GM12891 (cell line): ENCODE measurements at regions not wholly inside any gene's neighbourhood (a gene's known extent, or its start where the extent isn't known, plus 50 kb on each side); places are given as distances from the start of the nearest gene placed in this dataset.
A peak's percentile ranks its signal among the peaks of the same experiment; 100 is the strongest.
"Not testable (repeated sequence)": the region's sequence is repeated elsewhere in the genome, so short reads cannot be mapped to it uniquely, and the experiment has no call there.

ENCODE experiments used
- DNase-seq: peaks from one replicate; pipeline ENCODE4 v3.0.0; 2011; ENCODE audit warnings: low spot score; ENCODE audit not compliant: insufficient read length
- FAIRE-seq: peaks from 2 replicates; lab custom pipeline; 2011; peaks lifted over from hg19 to GRCh38; lab: Jason Lieb, UNC
- PAX5 ChIP-seq: IDR thresholded peaks from 2 replicates; pipeline ENCODE4 v1.6.1; 2011; ENCODE audit warnings: low read length, moderate library complexity, mild to moderate bottlenecking; ENCODE audit not compliant: insufficient read depth, severe bottlenecking
- POLR2A ChIP-seq: IDR thresholded peaks from 2 replicates; pipeline ENCODE4 v1.6.1; 2011; ENCODE audit warnings: low read depth, low read length, control low read depth
- POLR2AphosphoS5 ChIP-seq: IDR thresholded peaks from 2 replicates; pipeline ENCODE4 v1.6.1; 2011; ENCODE audit warnings: low read depth, low read length, control low read depth
- POU2F2 ChIP-seq: IDR thresholded peaks from 2 replicates; pipeline ENCODE4 v1.6.1; 2011; ENCODE audit warnings: low read depth, mild to moderate bottlenecking, control low read depth, low read length, moderate library complexity
- SPI1 ChIP-seq: IDR thresholded peaks from 2 replicates; pipeline ENCODE4 v1.6.1; 2011; ENCODE audit warnings: low read depth, low read length, control low read depth
- TAF1 ChIP-seq: IDR thresholded peaks from 2 replicates; pipeline ENCODE4 v1.6.1; 2011; ENCODE audit warnings: low read depth, low read length, control low read depth

- FAIRE-seq (no peak), DNase-seq (no peak)
- TF ChIP-seq POLR2AphosphoS5 (no peak), PAX5 (no peak), POU2F2 (no peak), SPI1 (no peak), TAF1 (no peak), POLR2A (no peak)
Observed at GRCh38 chr2:184302506-184302905, 295.8 kb upstream of the ZNF804A start.

GRCh38 chr2:184304006-184304405 lies 294.3 kb upstream of the ZNF804A start:
- FAIRE-seq = no peak
- DNase-seq = no peak
- TF ChIP-seq TAF1 = no peak
- no peak for TF ChIP-seq PAX5
- no peak for TF ChIP-seq POLR2AphosphoS5
- no peak for TF ChIP-seq POLR2A
- TF ChIP-seq POU2F2 = no peak
- no peak for TF ChIP-seq SPI1

GRCh38 chr2:184305105-184305504 lies 293.2 kb upstream of the ZNF804A start:
- FAIRE-seq = no peak
- DNase-seq = no peak
- no peak for TF ChIP-seq TAF1
- TF ChIP-seq SPI1 = no peak
- no peak for TF ChIP-seq POU2F2
- no peak for TF ChIP-seq PAX5
- TF ChIP-seq POLR2A = no peak
- no peak for TF ChIP-seq POLR2AphosphoS5

GRCh38 chr2:184308706-184309105 lies 289.6 kb upstream of the ZNF804A start:
- FAIRE-seq = no peak
- TF ChIP-seq POU2F2 = no peak
- no peak for TF ChIP-seq POLR2A
- TF ChIP-seq POLR2AphosphoS5 = no peak
- DNase-seq = no peak

GRCh38 chr2:184312970-184313369 lies 285.4 kb upstream of the ZNF804A start:
- no peak for TF ChIP-seq POU2F2
- no peak for TF ChIP-seq SPI1
- TF ChIP-seq TAF1 = no peak
- no peak for TF ChIP-seq PAX5
- TF ChIP-seq POLR2AphosphoS5 = no peak
- TF ChIP-seq POLR2A = no peak
- DNase-seq (no peak), FAIRE-seq (no peak)

GRCh38 chr2:184314829-184315228 lies 283.5 kb upstream of the ZNF804A start:
- TF ChIP-seq SPI1 = no peak
- no peak for TF ChIP-seq POLR2A
- TF ChIP-seq TAF1 = no peak
- no peak for TF ChIP-seq POLR2AphosphoS5
- no peak for TF ChIP-seq PAX5
- no peak for TF ChIP-seq POU2F2
- DNase-seq (no peak), FAIRE-seq (no peak)

GRCh38 chr2:184316921-184317320 lies 281.4 kb upstream of the ZNF804A start:
- DNase-seq (no peak), FAIRE-seq (no peak)
- TF ChIP-seq POLR2A (no peak), PAX5 (no peak), SPI1 (no peak), TAF1 (no peak), POLR2AphosphoS5 (no peak), POU2F2 (no peak)

GRCh38 chr2:184322615-184323014 lies 275.7 kb upstream of the ZNF804A start:
- TF ChIP-seq POU2F2 (no peak), POLR2AphosphoS5 (no peak), SPI1 (no peak), PAX5 (peak; percentile 23), TAF1 (no peak), POLR2A (no peak)
- FAIRE-seq (no peak), DNase-seq (no peak)

- FAIRE-seq (no peak), DNase-seq (no peak)
Observed at GRCh38 chr2:184326066-184326465, 272.3 kb upstream of the ZNF804A start.

GRCh38 chr2:184327805-184328204 lies 270.5 kb upstream of the ZNF804A start:
- not testable (repeated sequence) for FAIRE-seq, DNase-seq

More at GRCh38 chr2:184326066-184326465, 272.3 kb upstream of the ZNF804A start:
- TF ChIP-seq POLR2AphosphoS5 (no peak), POLR2A (no peak), SPI1 (no peak), PAX5 (no peak), POU2F2 (no peak), TAF1 (no peak)

GRCh38 chr2:184330561-184330960 lies 267.8 kb upstream of the ZNF804A start:
- DNase-seq, FAIRE-seq: not testable (repeated sequence)
